ENCODE measurements at regions not wholly inside any gene's neighbourhood (a gene's known extent, or its start where the extent isn't known, plus 50 kb on each side); places are given as distances from the start of the nearest gene placed in this dataset.
"Not testable (repeated sequence)": the region's sequence is repeated elsewhere in the genome, so short reads cannot be mapped to it uniquely, and the experiment has no call there.

GRCh38 chr15:21174761-21175160 lies 265.5 kb downstream of the POTEB3 start:
- H3K4me3 Mint-ChIP-seq; ATAC-seq; H3K4me1 Mint-ChIP-seq; H3K9me3 Mint-ChIP-seq; H3K27ac Mint-ChIP-seq; DNase-seq (ENCODE audit: low spot score in 2 of 2); H3K36me3 Mint-ChIP-seq: not testable (repeated sequence)

GRCh38 chr15:21151203-21151966 lies 285.3 kb upstream of the POTEB2 start:
- ATAC-seq; H3K27ac Mint-ChIP-seq; H3K36me3 Mint-ChIP-seq; H3K9me3 Mint-ChIP-seq; H3K4me1 Mint-ChIP-seq; DNase-seq (ENCODE audit: low spot score in 2 of 2); H3K4me3 Mint-ChIP-seq: not testable (repeated sequence)

GRCh38 chr15:21148136-21148535 lies 282.0 kb upstream of the POTEB2 start:
- ATAC-seq; H3K4me3 Mint-ChIP-seq; H3K4me1 Mint-ChIP-seq; DNase-seq (ENCODE audit: low spot score in 2 of 2); H3K9me3 Mint-ChIP-seq; H3K27ac Mint-ChIP-seq; H3K36me3 Mint-ChIP-seq: not testable (repeated sequence)

DNA sequence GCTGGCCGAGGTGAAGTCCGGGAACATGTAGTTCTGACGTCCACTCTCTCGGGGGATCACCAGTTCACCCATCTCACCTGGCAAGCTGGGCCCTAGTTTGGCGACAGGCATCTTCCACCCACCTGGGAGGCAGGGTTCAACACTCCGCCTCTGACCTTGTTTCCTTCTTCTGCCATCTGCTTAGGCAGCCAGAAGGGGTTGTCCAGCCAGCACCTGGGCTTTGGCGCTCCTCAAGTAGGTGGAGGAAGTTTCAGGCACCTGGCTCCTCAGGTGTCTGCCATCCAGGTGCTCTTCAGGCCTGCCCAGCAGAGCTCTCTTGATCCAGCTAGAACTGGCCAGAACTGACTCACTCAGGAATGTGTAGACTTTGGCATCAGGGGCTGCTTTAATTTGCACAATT lies 267.8 kb upstream of the POTEB2 start:
- not testable (repeated sequence) for H3K4me3 Mint-ChIP-seq; H3K36me3 Mint-ChIP-seq; H3K9me3 Mint-ChIP-seq; DNase-seq (ENCODE audit: low spot score in 2 of 2); ATAC-seq; H3K27ac Mint-ChIP-seq; H3K4me1 Mint-ChIP-seq

DNA sequence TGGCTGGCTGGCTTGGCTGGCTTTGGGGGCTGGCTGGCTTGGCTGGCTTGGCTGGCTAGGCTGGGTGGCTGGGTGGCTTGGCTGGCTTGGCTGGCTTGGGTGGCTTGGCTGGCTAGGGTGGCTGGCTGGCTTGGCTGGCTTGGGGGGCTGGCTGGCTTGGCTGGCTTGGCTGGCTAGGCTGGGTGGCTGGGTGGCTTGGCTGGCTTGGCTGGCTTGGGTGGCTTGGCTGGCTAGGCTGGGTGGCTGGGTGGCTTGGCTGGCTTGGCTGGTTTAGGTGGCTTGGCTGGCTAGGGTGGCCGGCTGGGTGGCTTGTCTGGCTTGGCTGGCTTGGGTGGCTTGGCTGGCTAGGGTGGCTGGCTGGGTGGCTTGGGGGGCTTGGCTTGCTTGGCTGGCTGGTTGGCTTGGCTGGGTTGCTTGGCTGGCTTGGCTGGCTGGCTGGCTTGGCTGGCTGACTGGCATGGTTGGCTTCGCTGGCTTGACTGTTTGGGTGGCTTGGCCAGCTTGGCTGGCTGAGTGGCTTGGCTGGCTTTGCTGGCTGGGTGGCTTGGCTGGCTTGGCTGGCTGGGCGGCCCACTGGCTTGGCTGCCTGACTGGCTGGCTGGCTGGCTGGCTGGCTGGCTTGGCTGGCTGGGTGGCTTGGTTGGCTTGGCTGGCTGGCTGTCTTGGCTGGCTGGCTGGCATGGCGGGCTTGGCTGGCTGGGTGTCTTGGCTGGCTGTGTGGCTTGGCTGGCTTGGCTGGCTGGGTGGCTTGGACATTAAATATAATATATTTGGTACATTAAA lies 246.3 kb upstream of the POTEB2 start:
- DNase-seq (ENCODE audit: low spot score in 2 of 2), result not testable (repeated sequence)

GRCh38 chr15:21111861-21112260 lies 245.7 kb upstream of the POTEB2 start:
- not testable (repeated sequence) for H3K4me3 Mint-ChIP-seq, H3K9me3 Mint-ChIP-seq, ATAC-seq, H3K4me1 Mint-ChIP-seq, H3K36me3 Mint-ChIP-seq, H3K27ac Mint-ChIP-seq
- peak; percentile 2 to 47 for DNase-seq (ENCODE audit: low spot score in 2 of 2)

More for the DNA sequence above, 246.3 kb upstream of the POTEB2 start:
- not testable (repeated sequence) for H3K36me3 Mint-ChIP-seq, H3K4me3 Mint-ChIP-seq, H3K9me3 Mint-ChIP-seq, H3K4me1 Mint-ChIP-seq, H3K27ac Mint-ChIP-seq
- ATAC-seq, result peak; percentile 48

GRCh38 chr15:21111172-21111571 lies 245.1 kb upstream of the POTEB2 start:
- H3K4me1 Mint-ChIP-seq; ATAC-seq; H3K27ac Mint-ChIP-seq; H3K36me3 Mint-ChIP-seq; H3K9me3 Mint-ChIP-seq; H3K4me3 Mint-ChIP-seq; DNase-seq (ENCODE audit: low spot score in 2 of 2): not testable (repeated sequence)

GRCh38 chr15:21110187-21110804 lies 244.2 kb upstream of the POTEB2 start:
- H3K27ac Mint-ChIP-seq, H3K36me3 Mint-ChIP-seq, H3K4me1 Mint-ChIP-seq, H3K9me3 Mint-ChIP-seq, H3K4me3 Mint-ChIP-seq: not testable (repeated sequence)
- peak; percentile 50 for ATAC-seq
- DNase-seq (ENCODE audit: low spot score in 2 of 2), result peak; percentile 45 to 58

DNA sequence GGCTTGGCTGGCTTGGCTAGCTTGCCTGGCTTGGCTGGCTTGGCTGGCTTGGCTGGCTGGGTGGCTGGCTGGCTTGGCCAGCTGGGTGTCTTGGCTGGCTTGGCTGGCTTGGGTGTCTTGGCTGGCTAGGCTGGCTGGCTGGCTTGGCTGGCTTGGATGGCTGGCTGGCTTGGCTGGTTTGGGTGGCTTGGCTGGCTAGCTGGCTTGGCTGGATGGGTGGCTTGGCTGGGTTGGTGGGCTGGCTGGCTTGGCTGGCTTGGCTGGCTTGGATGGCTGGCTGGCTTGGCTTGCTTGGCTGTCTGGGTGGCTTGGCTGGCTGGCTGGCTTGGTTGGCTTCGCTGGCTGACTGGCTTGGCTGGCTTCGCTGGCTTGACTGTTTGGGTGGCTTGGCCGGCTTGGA lies 242.3 kb upstream of the POTEB2 start:
- ATAC-seq; H3K9me3 Mint-ChIP-seq; H3K4me3 Mint-ChIP-seq; DNase-seq (ENCODE audit: low spot score in 2 of 2); H3K36me3 Mint-ChIP-seq; H3K4me1 Mint-ChIP-seq; H3K27ac Mint-ChIP-seq: not testable (repeated sequence)

GRCh38 chr15:21107399-21108381 lies 241.6 kb upstream of the POTEB2 start:
- H3K4me3 Mint-ChIP-seq, H3K36me3 Mint-ChIP-seq, H3K27ac Mint-ChIP-seq, H3K9me3 Mint-ChIP-seq, H3K4me1 Mint-ChIP-seq: not testable (repeated sequence)
- peak in 1 of 2 donors; percentile 2 for DNase-seq (ENCODE audit: low spot score in 2 of 2)
- peak; percentile 59 for ATAC-seq

DNA sequence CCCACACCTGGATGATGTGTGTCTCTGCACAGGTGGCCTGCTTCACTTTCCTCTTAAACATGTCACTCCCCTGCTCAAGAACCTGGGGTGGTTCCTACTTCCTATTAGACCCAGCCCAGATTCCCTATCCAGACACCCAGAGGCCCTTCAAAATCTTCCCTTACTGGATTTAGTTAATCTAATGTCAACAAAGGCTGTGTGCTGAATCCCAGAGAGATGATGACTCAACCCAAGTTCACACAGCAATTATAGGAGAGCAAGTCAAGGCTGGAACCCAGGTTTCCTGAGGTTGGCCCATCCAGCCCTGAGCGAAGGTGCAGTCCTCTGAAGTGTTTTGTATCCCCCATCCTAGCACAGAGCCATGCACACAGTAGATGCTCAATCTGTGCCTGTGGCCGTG lies 230.5 kb upstream of the POTEB2 start:
- ATAC-seq, result not testable (repeated sequence)

GRCh38 chr15:21079544-21079943 lies 213.4 kb upstream of the POTEB2 start:
- not testable (repeated sequence) for H3K4me3 Mint-ChIP-seq; H3K9me3 Mint-ChIP-seq; ATAC-seq; H3K27ac Mint-ChIP-seq; H3K4me1 Mint-ChIP-seq; H3K36me3 Mint-ChIP-seq; DNase-seq (ENCODE audit: low spot score in 2 of 2)

More for the DNA sequence above, 230.5 kb upstream of the POTEB2 start:
- H3K9me3 Mint-ChIP-seq; H3K36me3 Mint-ChIP-seq; DNase-seq (ENCODE audit: low spot score in 2 of 2); H3K27ac Mint-ChIP-seq; H3K4me3 Mint-ChIP-seq; H3K4me1 Mint-ChIP-seq: not testable (repeated sequence)

GRCh38 chr15:21068917-21069316 lies 202.8 kb upstream of the POTEB2 start:
- not testable (repeated sequence) for H3K36me3 Mint-ChIP-seq; H3K9me3 Mint-ChIP-seq; ATAC-seq; H3K27ac Mint-ChIP-seq; DNase-seq (ENCODE audit: low spot score in 2 of 2); H3K4me3 Mint-ChIP-seq; H3K4me1 Mint-ChIP-seq

DNA sequence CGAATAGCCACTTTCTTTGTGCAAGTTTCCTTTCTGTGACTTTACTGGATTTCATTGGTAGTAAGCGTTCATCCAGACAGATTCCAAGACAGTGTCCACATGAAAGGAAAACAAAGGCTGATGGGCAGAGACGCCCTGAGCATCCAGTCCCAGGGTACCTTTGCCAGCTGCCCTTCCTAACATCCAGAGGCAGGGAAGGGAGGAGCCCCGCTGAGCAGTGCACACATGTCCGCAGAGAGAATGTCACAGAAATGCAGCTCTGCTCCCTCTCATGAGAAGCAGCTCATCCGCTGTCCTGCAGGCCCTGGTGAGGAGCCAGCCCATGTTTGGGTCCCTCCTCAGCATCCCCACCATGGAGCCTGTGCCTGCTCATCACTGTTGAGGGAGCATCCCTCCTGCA lies 197.4 kb upstream of the POTEB2 start:
- not testable (repeated sequence) for H3K4me1 Mint-ChIP-seq; H3K27ac Mint-ChIP-seq; DNase-seq (ENCODE audit: low spot score in 2 of 2); ATAC-seq; H3K36me3 Mint-ChIP-seq; H3K9me3 Mint-ChIP-seq; H3K4me3 Mint-ChIP-seq

Measured in stimulated activated effector memory CD8-positive, alpha-beta T cell treated with anti-CD3 and anti-CD28 coated beads, Interleukin-12 subunit alpha, Interleukin-12 subunit beta, amount 100 ng/mL, for 72 hours (primary cell).